Astrocyte (in vitro differentiated cells and primary cell): ENCODE measurements at regions not wholly inside any gene's neighbourhood (a gene's known extent, or its start where the extent isn't known, plus 50 kb on each side); places are given as distances from the start of the nearest gene placed in this dataset.

Experiments used
- DNase-seq: peaks from one replicate; pipeline ENCODE4 v3.0.0-alpha.2; 2010; ENCODE audit warnings: low read depth
- FAIRE-seq: peaks from 2 replicates; lab custom pipeline; 2011; peaks lifted over from hg19 to GRCh38; lab: Jason Lieb, UNC
- H2AFZ ChIP-seq: 2 replicates; pipeline ENCODE4 v1.6.0; 2012; ENCODE audit warnings: low read depth, low read length, inconsistent platforms
- H3K27ac ChIP-seq: 2 replicates; pipeline ENCODE4 v1.5.1; 2011; ENCODE audit warnings: low read depth, low read length, inconsistent platforms
- H3K27me3 ChIP-seq: 2 replicates; pipeline ENCODE4 v1.6.0; 2011; ENCODE audit warnings: low read length, inconsistent platforms; ENCODE audit not compliant: insufficient read depth
- H3K36me3 ChIP-seq: 2 replicates; pipeline ENCODE4 v1.5.1; 2011; ENCODE audit warnings: low read length, inconsistent platforms; ENCODE audit not compliant: insufficient read depth
- H3K4me1 ChIP-seq: 2 replicates; pipeline ENCODE4 v1.5.1; 2011; ENCODE audit warnings: low read length, inconsistent platforms; ENCODE audit not compliant: insufficient read depth
- H3K4me2 ChIP-seq: 2 replicates; pipeline ENCODE4 v1.6.0; 2012; ENCODE audit warnings: low read length, inconsistent platforms
- H3K4me3 ChIP-seq: 2 replicates; pipeline ENCODE4 v1.5.1; 2011; ENCODE audit warnings: low read depth, mild to moderate bottlenecking, low read length, inconsistent platforms; ENCODE audit not compliant: insufficient read depth
- H3K79me2 ChIP-seq: 2 replicates; pipeline ENCODE4 v1.6.0; 2012; ENCODE audit warnings: mild to moderate bottlenecking, low read length, inconsistent platforms; ENCODE audit not compliant: insufficient read depth
- H3K9ac ChIP-seq: 2 replicates; pipeline ENCODE4 v1.6.0; 2012; ENCODE audit warnings: mild to moderate bottlenecking, low read length, inconsistent platforms
- H3K9me3 ChIP-seq: 2 replicates; pipeline ENCODE4 v1.5.1; 2012; ENCODE audit warnings: low read depth, mild to moderate bottlenecking, low read length, inconsistent platforms; ENCODE audit not compliant: insufficient read depth
- H4K20me1 ChIP-seq: 2 replicates; pipeline ENCODE4 v1.6.0; 2012; ENCODE audit warnings: low read length, inconsistent platforms; ENCODE audit not compliant: insufficient read depth
- H3K27ac Mint-ChIP-seq: one replicate; pipeline ENCODE4 v1.8.0; 2021; ENCODE audit warnings: mild to moderate bottlenecking, mixed read lengths; ENCODE audit not compliant: unreplicated experiment
- H3K27me3 Mint-ChIP-seq: one replicate; pipeline ENCODE4 v1.8.0; 2021; ENCODE audit warnings: low read depth, mixed read lengths; ENCODE audit not compliant: unreplicated experiment
- H3K36me3 Mint-ChIP-seq: one replicate; pipeline ENCODE4 v1.8.0; 2021; ENCODE audit warnings: low read depth, mixed read lengths; ENCODE audit not compliant: unreplicated experiment
- H3K4me1 Mint-ChIP-seq: one replicate; pipeline ENCODE4 v1.8.0; 2021; ENCODE audit warnings: low read depth, mixed read lengths; ENCODE audit not compliant: unreplicated experiment
- H3K4me3 Mint-ChIP-seq: one replicate; pipeline ENCODE4 v1.8.0; 2021; ENCODE audit warnings: mild to moderate bottlenecking, moderate library complexity, mixed read lengths; ENCODE audit not compliant: unreplicated experiment
- H3K9me3 Mint-ChIP-seq: one replicate; pipeline ENCODE4 v1.8.0; 2021; ENCODE audit warnings: mild to moderate bottlenecking, mixed read lengths; ENCODE audit not compliant: unreplicated experiment
- CTCF ChIP-seq: IDR thresholded peaks from 2 replicates; pipeline ENCODE4 v1.5.1; 2011; ENCODE audit warnings: low read depth, mild to moderate bottlenecking, inconsistent platforms, low read length, moderate library complexity; ENCODE audit not compliant: insufficient read depth
- EZH2 ChIP-seq: IDR thresholded peaks from 2 replicates; pipeline ENCODE4 v1.6.1; 2012; ENCODE audit warnings: mild to moderate bottlenecking, low read length, inconsistent platforms; ENCODE audit not compliant: insufficient read depth

GRCh38 chr16:64356267-64356666, 765.6 kb downstream of the CDH11 start:
- no peaks in the 10 kb centered on the region for H3K79me2 ChIP-seq
- no peaks in the 10 kb centered on the region for H3K27me3 Mint-ChIP-seq
- H3K4me3 ChIP-seq = no peak overlapping the region
- H3K27ac ChIP-seq = no peak overlapping the region
- no peaks in the 10 kb centered on the region for H3K27me3 ChIP-seq
- H4K20me1 ChIP-seq = no peaks in the 10 kb centered on the region
- H3K4me3 Mint-ChIP-seq = no peak overlapping the region
- H3K9me3 ChIP-seq = no peaks in the 10 kb centered on the region
- peaks cover 7% of the 10 kb centered on the region for H3K4me1 ChIP-seq
- no peak overlapping the region for H3K9ac ChIP-seq
- H3K36me3 ChIP-seq = no peaks in the 10 kb centered on the region
- no peak overlapping the region for H2AFZ ChIP-seq
- no peak for TF ChIP-seq CTCF
- TF ChIP-seq EZH2 = no peak
- H3K4me2 ChIP-seq = peak overlapping the region; percentile 35
- FAIRE-seq (peak; percentile 97), DNase-seq (peak; percentile 85)
- H3K4me1 Mint-ChIP-seq = peaks cover 22% of the 10 kb centered on the region
- no peaks in the 10 kb centered on the region for H3K36me3 Mint-ChIP-seq
- no peaks in the 10 kb centered on the region for H3K9me3 Mint-ChIP-seq
- H3K27ac Mint-ChIP-seq = peak overlapping the region; percentile 93

GRCh38 chr16:64352246-64352645, 769.6 kb downstream of the CDH11 start:
- peak; percentile 49 for DNase-seq
- no peaks in the 10 kb centered on the region for H3K79me2 ChIP-seq
- no peaks in the 10 kb centered on the region for H3K9me3 ChIP-seq
- no peak for FAIRE-seq
- peaks cover 7% of the 10 kb centered on the region for H3K4me1 ChIP-seq
- H3K4me3 ChIP-seq = no peak overlapping the region
- Mint-ChIP-seq H3K36me3 (no peaks in the 10 kb centered on the region), H3K4me3 (no peak overlapping the region), H3K4me1 (peaks cover 15% of the 10 kb centered on the region), H3K27ac (no peak overlapping the region), H3K9me3 (no peaks in the 10 kb centered on the region), H3K27me3 (no peaks in the 10 kb centered on the region)
- H3K27ac ChIP-seq = no peak overlapping the region
- H3K9ac ChIP-seq = no peak overlapping the region
- no peaks in the 10 kb centered on the region for H4K20me1 ChIP-seq
- no peak overlapping the region for H2AFZ ChIP-seq
- no peaks in the 10 kb centered on the region for H3K27me3 ChIP-seq
- H3K4me2 ChIP-seq = no peak overlapping the region
- TF ChIP-seq CTCF = no peak
- no peak for TF ChIP-seq EZH2
- no peaks in the 10 kb centered on the region for H3K36me3 ChIP-seq

- Mint-ChIP-seq H3K27me3 (no peaks in the 10 kb centered on the region), H3K9me3 (no peaks in the 10 kb centered on the region), H3K27ac (no peak overlapping the region), H3K4me3 (no peak overlapping the region), H3K4me1 (peaks cover 10% of the 10 kb centered on the region), H3K36me3 (no peaks in the 10 kb centered on the region)
- H3K4me1 ChIP-seq = peaks cover 2% of the 10 kb centered on the region
- DNase-seq (no peak), FAIRE-seq (no peak)
- no peak overlapping the region for H3K4me3 ChIP-seq
- no peaks in the 10 kb centered on the region for H4K20me1 ChIP-seq
- no peaks in the 10 kb centered on the region for H3K79me2 ChIP-seq
- no peaks in the 10 kb centered on the region for H3K9me3 ChIP-seq
- H3K36me3 ChIP-seq = no peaks in the 10 kb centered on the region
- no peak overlapping the region for H3K27ac ChIP-seq
- no peaks in the 10 kb centered on the region for H3K27me3 ChIP-seq
- no peak overlapping the region for H3K9ac ChIP-seq
- TF ChIP-seq EZH2 = no peak
- no peak for TF ChIP-seq CTCF
- H3K4me2 ChIP-seq = no peak overlapping the region
- no peak overlapping the region for H2AFZ ChIP-seq
Measured at GRCh38 chr16:64351121-64351520, 770.7 kb downstream of the CDH11 start.
